ENCODE measurements at regions not wholly inside any gene's neighbourhood (a gene's known extent, or its start where the extent isn't known, plus 50 kb on each side); places are given as distances from the start of the nearest gene placed in this dataset.
A peak's percentile ranks its signal among the peaks of the same experiment; 100 is the strongest.

GRCh38 chr13:77999746-78000145 is 81.1 kb upstream of the EDNRB start:
- no peak for DNase-seq (ENCODE audit: low spot score)

- DNase-seq (ENCODE audit: low spot score), result no peak
Measured at GRCh38 chr13:77994166-77994565, 75.5 kb upstream of the EDNRB start.

- no peak for DNase-seq (ENCODE audit: low spot score)
Measured at GRCh38 chr13:77991003-77991402, 72.4 kb upstream of the EDNRB start.

GRCh38 chr13:77989281-77989680 is 70.7 kb upstream of the EDNRB start:
- DNase-seq (ENCODE audit: low spot score), result no peak

GRCh38 chr13:77988355-77988754 is 69.7 kb upstream of the EDNRB start:
- DNase-seq (ENCODE audit: low spot score), result no peak

- DNase-seq (ENCODE audit: low spot score), result no peak
Measured at GRCh38 chr13:77986713-77987112, 68.1 kb upstream of the EDNRB start.

- DNase-seq (ENCODE audit: low spot score), result no peak
Measured at GRCh38 chr13:77985866-77986636, 67.4 kb upstream of the EDNRB start.

GRCh38 chr13:77981281-77981881 is 62.8 kb upstream of the EDNRB start:
- DNase-seq (ENCODE audit: low spot score), result no peak

GRCh38 chr13:77980592-77980991 is 62.0 kb upstream of the EDNRB start:
- peak; percentile 17 for DNase-seq (ENCODE audit: low spot score)

GRCh38 chr13:77979721-77980385 is 61.2 kb upstream of the EDNRB start:
- no peak for DNase-seq (ENCODE audit: low spot score)

GRCh38 chr13:77975358-77976042 is 56.9 kb upstream of the EDNRB start:
- no peak for DNase-seq (ENCODE audit: low spot score)

GRCh38 chr13:77969299-77969698 is 50.7 kb upstream of the EDNRB start:
- DNase-seq (ENCODE audit: low spot score), result no peak

Data from GM03348 (cell line).